ENCODE measurements at regions not wholly inside any gene's neighbourhood (a gene's known extent, or its start where the extent isn't known, plus 50 kb on each side); places are given as distances from the start of the nearest gene placed in this dataset.
"Not testable (repeated sequence)": the region's sequence is repeated elsewhere in the genome, so short reads cannot be mapped to it uniquely, and the experiment has no call there.

GRCh38 chr19:20271215-20271926 lies 104.4 kb downstream of the ZNF486 start:
- no peaks in the 10 kb centered on the region for H3K36me3 ChIP-seq
- H3K4me3 ChIP-seq: no peak overlapping the region
- DNase-seq: no peak
- intact Hi-C loops (cut with DNase I): no loop called here
- no peaks in the 10 kb centered on the region for H3K27me3 ChIP-seq
- no peaks in the 10 kb centered on the region for H3K4me1 ChIP-seq
- no peak overlapping the region for H3K27ac ChIP-seq
- 62% methylated on average over 12 of the region's 12 CpGs for WGBS, 2 donors
- TF ChIP-seq CTCF (IDR thresholded peaks at IDR 0.05) (no peak), POLR2A (IDR thresholded peaks at IDR 0.05) (no peak), EP300 (IDR thresholded peaks at IDR 0.05) (no peak), POLR2AphosphoS5 (IDR thresholded peaks at IDR 0.05) (no peak)
- no peaks in the 10 kb centered on the region for H3K9me3 ChIP-seq

GRCh38 chr19:20269461-20269860 lies 102.4 kb downstream of the ZNF486 start:
- no peak overlapping the region for H3K27ac ChIP-seq
- intact Hi-C loops (cut with DNase I): no loop called here
- no peak for TF ChIP-seq EP300 (IDR thresholded peaks at IDR 0.05)
- no peak for DNase-seq
- H3K9me3 ChIP-seq: no peaks in the 10 kb centered on the region
- no peak overlapping the region for H3K4me3 ChIP-seq
- no peaks in the 10 kb centered on the region for H3K4me1 ChIP-seq
- no peaks in the 10 kb centered on the region for H3K27me3 ChIP-seq
- no peaks in the 10 kb centered on the region for H3K36me3 ChIP-seq
- WGBS, 2 donors: 88 to 91% methylated on average over 7 of the region's 7 CpGs

- H3K36me3 ChIP-seq; H3K4me1 ChIP-seq; H3K27me3 ChIP-seq; H3K9me3 ChIP-seq; intact Hi-C loops (cut with DNase I); H3K4me3 ChIP-seq; DNase-seq; H3K27ac ChIP-seq: not testable (repeated sequence)
Measured at GRCh38 chr19:20261513-20261912, 94.5 kb downstream of the ZNF486 start.

- H3K27me3 ChIP-seq; intact Hi-C loops (cut with DNase I); DNase-seq; H3K4me3 ChIP-seq; H3K36me3 ChIP-seq; H3K9me3 ChIP-seq; H3K27ac ChIP-seq; H3K4me1 ChIP-seq: not testable (repeated sequence)
- 61 to 82% methylated on average over 8 of the region's 8 CpGs for WGBS, 2 donors
Measured at GRCh38 chr19:20260738-20261137, 93.7 kb downstream of the ZNF486 start.

DNA sequence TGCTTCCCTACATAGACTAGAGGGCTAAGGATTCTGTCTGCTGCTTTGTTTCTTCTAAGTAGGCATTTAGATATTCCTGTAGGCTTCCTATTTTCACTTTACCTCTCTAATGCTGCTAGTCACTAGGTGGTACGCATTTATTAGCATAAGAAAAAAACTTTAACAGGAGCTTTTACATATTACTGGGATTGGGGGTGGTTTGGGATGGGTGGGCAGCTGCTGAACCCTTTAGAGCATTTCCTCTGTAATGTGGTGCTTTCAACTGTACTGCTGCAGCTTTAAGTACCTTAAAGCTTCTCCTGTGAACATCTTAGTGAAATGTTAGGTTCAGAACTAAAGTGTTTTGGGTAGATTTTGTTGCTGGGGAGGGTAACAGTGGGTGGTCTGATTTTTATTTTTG lies 92.6 kb downstream of the ZNF486 start:
- no peak for DNase-seq
- Histone ChIP-seq H3K36me3 (no peaks in the 10 kb centered on the region), H3K27ac (no peak overlapping the region), H3K9me3 (no peaks in the 10 kb centered on the region), H3K27me3 (peaks cover 0 to 9% (median 0%) of the 10 kb centered on the region in 3 donors), H3K4me3 (no peak overlapping the region), H3K4me1 (no peaks in the 10 kb centered on the region)
- TF ChIP-seq POLR2AphosphoS5 (IDR thresholded peaks at IDR 0.05): no peak
- TF ChIP-seq CTCF (IDR thresholded peaks at IDR 0.05): no peak
- TF ChIP-seq POLR2A (IDR thresholded peaks at IDR 0.05): no peak
- no peak for TF ChIP-seq EP300 (IDR thresholded peaks at IDR 0.05)
- intact Hi-C loops (cut with DNase I): no loop called here
- WGBS, 2 donors: 49 to 68% methylated on average over 1 of the region's 1 CpG

DNA sequence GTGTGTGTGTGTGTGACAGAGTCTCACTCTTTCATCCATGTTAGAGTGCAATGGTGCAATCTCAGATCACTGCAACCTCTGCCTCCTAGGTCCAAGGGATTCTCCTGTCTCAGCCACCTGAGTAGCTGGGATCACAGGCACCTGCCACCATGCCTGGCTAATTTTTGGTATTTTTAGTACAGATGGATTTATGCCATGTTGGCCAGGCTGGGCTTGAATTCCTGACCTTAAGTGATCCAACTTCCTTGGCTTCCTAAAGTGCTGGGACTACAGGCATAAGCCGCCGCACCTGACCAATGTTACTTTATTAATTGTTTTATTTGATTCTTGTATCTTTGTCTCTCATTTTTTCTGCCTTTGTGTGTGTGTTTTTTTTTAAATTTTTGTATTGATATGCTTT lies 89.6 kb downstream of the ZNF486 start:
- Histone ChIP-seq H3K4me3 (no peak overlapping the region), H3K4me1 (no peaks in the 10 kb centered on the region), H3K9me3 (no peaks in the 10 kb centered on the region), H3K27ac (no peak overlapping the region), H3K27me3 (peaks cover 0 to 9% (median 0%) of the 10 kb centered on the region in 3 donors), H3K36me3 (no peaks in the 10 kb centered on the region)
- no peak for DNase-seq
- no peak for TF ChIP-seq CTCF (IDR thresholded peaks at IDR 0.05)
- no peak for TF ChIP-seq POLR2A (IDR thresholded peaks at IDR 0.05)
- no peak for TF ChIP-seq POLR2AphosphoS5 (IDR thresholded peaks at IDR 0.05)
- TF ChIP-seq EP300 (IDR thresholded peaks at IDR 0.05): no peak
- WGBS, 2 donors: 97 to 98% methylated on average over 2 of the region's 2 CpGs
- intact Hi-C loops (cut with DNase I): no loop called here
